Thyroid gland (tissue), 4 donors: ENCODE measurements at regions not wholly inside any gene's neighbourhood (a gene's known extent, or its start where the extent isn't known, plus 50 kb on each side); places are given as distances from the start of the nearest gene placed in this dataset.

Experiments used
- POLR2A ChIP-seq, 2 donors: fragments of 450-650 bp; IDR thresholded peaks; one replicate each; pipeline ENCODE4 v1.6.1; 2017; ENCODE audit warnings: antibody characterized with exemption in 2 of 2, mild to moderate bottlenecking in 2 of 2, moderate library complexity in 1 of 2
- TF ChIP-seq, protein P1 (sequence below), 6 experiments: fragments of 200-600 bp in 3 of 6; fragments of 450-650 bp in 3 of 6; sonication (generic) in 3 of 6; IDR thresholded peaks; one replicate each; pipeline ENCODE4 v1.5.1; 2016 to 2019; ENCODE audit warnings: antibody characterized with exemption in 6 of 6, mild to moderate bottlenecking in 2 of 6, inconsistent platforms in 1 of 6, moderate library complexity in 1 of 6

GRCh38 chr3:150149651-150150051, 179.0 kb upstream of the PFN2 start:
- TF ChIP-seq, protein P1, sequence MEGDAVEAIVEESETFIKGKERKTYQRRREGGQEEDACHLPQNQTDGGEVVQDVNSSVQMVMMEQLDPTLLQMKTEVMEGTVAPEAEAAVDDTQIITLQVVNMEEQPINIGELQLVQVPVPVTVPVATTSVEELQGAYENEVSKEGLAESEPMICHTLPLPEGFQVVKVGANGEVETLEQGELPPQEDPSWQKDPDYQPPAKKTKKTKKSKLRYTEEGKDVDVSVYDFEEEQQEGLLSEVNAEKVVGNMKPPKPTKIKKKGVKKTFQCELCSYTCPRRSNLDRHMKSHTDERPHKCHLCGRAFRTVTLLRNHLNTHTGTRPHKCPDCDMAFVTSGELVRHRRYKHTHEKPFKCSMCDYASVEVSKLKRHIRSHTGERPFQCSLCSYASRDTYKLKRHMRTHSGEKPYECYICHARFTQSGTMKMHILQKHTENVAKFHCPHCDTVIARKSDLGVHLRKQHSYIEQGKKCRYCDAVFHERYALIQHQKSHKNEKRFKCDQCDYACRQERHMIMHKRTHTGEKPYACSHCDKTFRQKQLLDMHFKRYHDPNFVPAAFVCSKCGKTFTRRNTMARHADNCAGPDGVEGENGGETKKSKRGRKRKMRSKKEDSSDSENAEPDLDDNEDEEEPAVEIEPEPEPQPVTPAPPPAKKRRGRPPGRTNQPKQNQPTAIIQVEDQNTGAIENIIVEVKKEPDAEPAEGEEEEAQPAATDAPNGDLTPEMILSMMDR (IDR thresholded peaks at IDR 0.05), result no peak
- no peak for TF ChIP-seq POLR2A (IDR thresholded peaks at IDR 0.05)
